ENCODE measurements at regions not wholly inside any gene's neighbourhood (a gene's known extent, or its start where the extent isn't known, plus 50 kb on each side); places are given as distances from the start of the nearest gene placed in this dataset.

DNA sequence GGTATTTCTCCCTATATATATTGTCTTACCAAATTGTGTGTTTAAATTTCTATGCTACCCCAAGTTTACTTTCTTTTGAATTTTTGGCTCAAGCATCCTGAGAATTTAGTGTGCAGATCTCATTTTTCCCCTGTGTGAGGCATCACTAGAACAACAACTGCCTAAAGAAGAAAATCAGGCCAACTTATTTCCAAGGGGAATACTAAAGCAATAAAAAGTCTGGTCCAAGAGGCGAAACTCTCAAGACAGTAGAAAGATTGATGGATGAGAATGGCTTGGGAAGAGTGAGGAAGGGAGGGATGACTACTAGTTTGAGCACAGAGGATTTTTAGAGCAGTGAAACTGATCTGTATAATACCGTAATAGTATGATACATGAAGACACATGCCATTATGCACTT is 86.3 kb upstream of the CFAP20DC start:
- Histone ChIP-seq H3K4me1 (ENCODE audit: control insufficient read depth, insufficient read depth, low read length) (peaks cover 6% of the 10 kb centered on the region), H3K36me3 (ENCODE audit: control insufficient read depth, insufficient read depth, low read length) (no peaks in the 10 kb centered on the region), H3K4me3 (ENCODE audit: low read depth, low read length) (no peak overlapping the region), H3K27ac (ENCODE audit: low read depth, low read length) (no peak overlapping the region), H3K27me3 (ENCODE audit: control insufficient read depth, insufficient read depth, low read length) (no peaks in the 10 kb centered on the region), H3K9ac (ENCODE audit: low read depth, low read length) (no peak overlapping the region), H3K9me3 (ENCODE audit: control insufficient read depth, insufficient read depth, low read length) (no peaks in the 10 kb centered on the region)

DNA sequence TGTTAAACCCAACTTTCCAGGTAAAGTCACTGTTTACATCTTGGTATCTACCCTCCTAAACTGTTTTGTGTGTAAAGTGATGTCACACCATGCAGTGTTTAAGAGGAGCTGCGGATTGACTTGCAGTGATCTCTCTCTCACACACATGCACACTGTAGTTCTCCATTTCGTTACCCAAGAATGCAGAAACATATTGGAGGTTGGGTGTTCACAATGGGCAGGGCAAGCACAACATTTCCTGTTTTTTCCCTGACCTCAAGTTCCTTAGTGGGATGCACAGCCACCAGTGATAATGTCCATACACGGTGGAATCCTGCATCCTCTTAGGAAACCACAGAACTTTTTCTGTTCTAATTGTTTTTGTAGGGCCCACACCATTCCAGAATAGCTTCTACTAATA is 85.3 kb upstream of the CFAP20DC start:
- Histone ChIP-seq H3K27ac (ENCODE audit: low read depth, low read length) (no peak overlapping the region), H3K27me3 (ENCODE audit: control insufficient read depth, insufficient read depth, low read length) (no peaks in the 10 kb centered on the region), H3K4me1 (ENCODE audit: control insufficient read depth, insufficient read depth, low read length) (peaks cover 10% of the 10 kb centered on the region), H3K9ac (ENCODE audit: low read depth, low read length) (no peak overlapping the region), H3K9me3 (ENCODE audit: control insufficient read depth, insufficient read depth, low read length) (no peaks in the 10 kb centered on the region), H3K36me3 (ENCODE audit: control insufficient read depth, insufficient read depth, low read length) (no peaks in the 10 kb centered on the region), H3K4me3 (ENCODE audit: low read depth, low read length) (no peak overlapping the region)

DNA sequence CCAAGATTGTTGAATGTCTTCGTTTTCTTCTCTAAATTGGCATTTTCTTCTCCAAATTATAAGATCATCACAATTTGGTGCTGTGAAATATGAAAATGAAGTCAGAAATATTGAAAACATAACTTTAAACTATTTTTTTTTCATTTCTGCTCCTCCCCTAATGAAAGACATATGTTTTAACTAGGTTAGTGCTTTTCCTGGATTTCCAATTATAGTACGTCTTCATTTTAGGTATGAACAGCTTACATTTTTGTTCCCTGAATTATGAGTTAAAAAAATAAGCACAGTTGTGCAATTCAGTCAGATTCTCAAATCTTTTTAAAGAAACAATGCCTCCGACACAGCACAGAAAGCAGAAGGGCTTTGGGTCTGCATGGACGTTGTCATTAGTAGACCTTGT is 83.5 kb upstream of the CFAP20DC start:
- H3K4me1 ChIP-seq (ENCODE audit: control insufficient read depth, insufficient read depth, low read length) = peaks cover 23% of the 10 kb centered on the region
- H3K27ac ChIP-seq (ENCODE audit: low read depth, low read length) = no peak overlapping the region
- no peak overlapping the region for H3K4me3 ChIP-seq (ENCODE audit: low read depth, low read length)
- no peak overlapping the region for H3K9ac ChIP-seq (ENCODE audit: low read depth, low read length)
- no peaks in the 10 kb centered on the region for H3K27me3 ChIP-seq (ENCODE audit: control insufficient read depth, insufficient read depth, low read length)
- H3K36me3 ChIP-seq (ENCODE audit: control insufficient read depth, insufficient read depth, low read length) = no peaks in the 10 kb centered on the region
- H3K9me3 ChIP-seq (ENCODE audit: control insufficient read depth, insufficient read depth, low read length) = no peaks in the 10 kb centered on the region

DNA sequence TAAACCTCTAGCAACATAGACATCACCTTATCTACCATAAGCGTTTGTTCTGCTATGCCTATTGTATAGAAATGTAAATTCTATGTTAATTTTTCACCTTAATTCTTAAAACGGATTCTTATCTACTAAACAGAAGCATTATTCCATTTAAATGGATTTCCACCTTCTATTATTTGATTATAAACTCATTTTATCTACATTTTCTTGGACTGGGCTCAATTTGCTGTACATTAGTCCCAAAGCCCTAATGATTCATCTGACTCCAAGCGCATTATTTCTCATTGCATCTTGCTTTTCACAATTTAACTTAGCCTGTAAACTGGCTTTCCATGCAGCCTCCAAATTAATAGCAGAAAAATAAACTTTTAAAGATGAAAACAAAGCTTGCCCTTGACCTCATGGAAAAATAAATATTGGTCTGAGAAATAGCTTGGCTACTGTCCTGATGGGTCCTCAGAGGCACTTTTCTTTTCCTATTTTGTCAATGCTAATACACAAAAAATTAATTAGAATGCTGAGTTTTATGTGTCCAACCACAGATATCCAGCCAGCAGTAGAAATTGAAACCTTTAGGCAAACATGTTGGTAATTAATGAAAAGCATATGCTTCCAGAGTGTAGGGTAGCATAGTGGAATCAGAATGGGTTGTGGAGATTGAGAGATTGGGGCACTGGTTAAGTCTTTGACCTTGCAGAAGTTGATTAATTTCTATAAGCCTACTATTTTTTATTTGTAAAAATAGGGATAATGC is 81.4 kb upstream of the CFAP20DC start:
- H3K36me3 ChIP-seq (ENCODE audit: control insufficient read depth, insufficient read depth, low read length) = no peaks in the 10 kb centered on the region
- H3K9ac ChIP-seq (ENCODE audit: low read depth, low read length) = no peak overlapping the region
- H3K9me3 ChIP-seq (ENCODE audit: control insufficient read depth, insufficient read depth, low read length) = no peaks in the 10 kb centered on the region
- H3K4me3 ChIP-seq (ENCODE audit: low read depth, low read length) = no peak overlapping the region
- no peaks in the 10 kb centered on the region for H3K27me3 ChIP-seq (ENCODE audit: control insufficient read depth, insufficient read depth, low read length)
- H3K4me1 ChIP-seq (ENCODE audit: control insufficient read depth, insufficient read depth, low read length) = peaks cover 25% of the 10 kb centered on the region
- no peak overlapping the region for H3K27ac ChIP-seq (ENCODE audit: low read depth, low read length)

DNA sequence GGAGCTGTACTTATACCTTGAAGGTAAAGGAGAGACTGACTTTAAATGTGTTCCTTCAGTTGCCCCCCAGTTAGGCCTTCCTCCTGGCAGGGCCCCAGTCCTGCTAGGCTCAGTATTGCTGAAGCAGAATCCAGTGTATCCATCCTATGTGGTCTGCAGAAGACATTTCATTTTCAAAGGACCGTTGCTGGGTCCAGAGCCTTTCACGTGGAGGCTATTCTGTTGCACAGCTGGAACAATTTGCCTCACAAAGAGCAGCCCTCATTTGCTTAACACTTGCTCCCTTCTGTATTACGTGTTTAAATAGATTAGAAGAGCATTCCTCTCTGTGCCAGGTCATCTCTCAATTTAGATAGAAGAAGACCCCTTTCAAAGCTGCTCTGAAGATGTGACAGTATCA is 78.9 kb upstream of the CFAP20DC start:
- Histone ChIP-seq H3K9me3 (ENCODE audit: control insufficient read depth, insufficient read depth, low read length) (no peaks in the 10 kb centered on the region), H3K4me1 (ENCODE audit: control insufficient read depth, insufficient read depth, low read length) (peaks cover 25% of the 10 kb centered on the region), H3K4me3 (ENCODE audit: low read depth, low read length) (peak overlapping the region; percentile 36), H3K27me3 (ENCODE audit: control insufficient read depth, insufficient read depth, low read length) (no peaks in the 10 kb centered on the region), H3K9ac (ENCODE audit: low read depth, low read length) (no peak overlapping the region), H3K36me3 (ENCODE audit: control insufficient read depth, insufficient read depth, low read length) (no peaks in the 10 kb centered on the region), H3K27ac (ENCODE audit: low read depth, low read length) (peak overlapping the region; percentile 93)

DNA sequence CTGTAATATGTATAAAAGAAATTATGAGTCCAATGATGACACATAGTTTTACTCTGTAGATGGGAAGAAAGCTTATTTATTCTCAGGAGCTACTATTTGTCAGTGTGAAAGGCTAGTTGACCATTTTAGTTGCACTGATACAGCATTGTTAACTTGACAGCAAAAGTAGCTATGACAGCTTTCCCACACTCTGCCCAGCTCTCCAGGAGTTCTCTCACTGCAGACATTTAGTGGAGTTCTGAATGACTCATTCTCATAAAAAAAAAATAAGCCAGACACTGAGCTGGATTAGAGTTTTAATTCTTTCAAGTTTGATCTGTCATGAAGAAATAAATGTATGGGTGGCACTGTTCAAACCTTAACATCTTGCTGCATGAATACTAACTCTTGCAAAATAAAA is 77.2 kb upstream of the CFAP20DC start:
- 0 out of 2 replicates have a peak, but pooled peaks cover 4% of the 10 kb centered on the region for H3K9me3 ChIP-seq (ENCODE audit: control insufficient read depth, insufficient read depth, low read length)
- H3K27me3 ChIP-seq (ENCODE audit: control insufficient read depth, insufficient read depth, low read length) = no peaks in the 10 kb centered on the region
- H3K4me1 ChIP-seq (ENCODE audit: control insufficient read depth, insufficient read depth, low read length) = peaks cover 25% of the 10 kb centered on the region
- no peak overlapping the region for H3K9ac ChIP-seq (ENCODE audit: low read depth, low read length)
- H3K27ac ChIP-seq (ENCODE audit: low read depth, low read length) = no peak overlapping the region
- no peak overlapping the region for H3K4me3 ChIP-seq (ENCODE audit: low read depth, low read length)
- H3K36me3 ChIP-seq (ENCODE audit: control insufficient read depth, insufficient read depth, low read length) = no peaks in the 10 kb centered on the region

- Histone ChIP-seq H3K9me3 (ENCODE audit: control insufficient read depth, insufficient read depth, low read length) (0 out of 2 replicates have a peak, but pooled peaks cover 4% of the 10 kb centered on the region), H3K9ac (ENCODE audit: low read depth, low read length) (no peak overlapping the region), H3K27ac (ENCODE audit: low read depth, low read length) (no peak overlapping the region), H3K36me3 (ENCODE audit: control insufficient read depth, insufficient read depth, low read length) (no peaks in the 10 kb centered on the region), H3K4me1 (ENCODE audit: control insufficient read depth, insufficient read depth, low read length) (peaks cover 24% of the 10 kb centered on the region), H3K4me3 (ENCODE audit: low read depth, low read length) (no peak overlapping the region), H3K27me3 (ENCODE audit: control insufficient read depth, insufficient read depth, low read length) (no peaks in the 10 kb centered on the region)
Observed at GRCh38 chr3:59126446-59126845, 76.6 kb upstream of the CFAP20DC start.

GRCh38 chr3:59121346-59122144 is 71.7 kb upstream of the CFAP20DC start:
- Histone ChIP-seq H3K4me1 (ENCODE audit: control insufficient read depth, insufficient read depth, low read length) (no peaks in the 10 kb centered on the region), H3K27ac (ENCODE audit: low read depth, low read length) (no peak overlapping the region), H3K27me3 (ENCODE audit: control insufficient read depth, insufficient read depth, low read length) (no peaks in the 10 kb centered on the region), H3K36me3 (ENCODE audit: control insufficient read depth, insufficient read depth, low read length) (no peaks in the 10 kb centered on the region), H3K4me3 (ENCODE audit: low read depth, low read length) (no peak overlapping the region), H3K9me3 (ENCODE audit: control insufficient read depth, insufficient read depth, low read length) (0 out of 2 replicates have a peak, but pooled peaks cover 4% of the 10 kb centered on the region), H3K9ac (ENCODE audit: low read depth, low read length) (no peak overlapping the region)

GRCh38 chr3:59118928-59119327 is 69.1 kb upstream of the CFAP20DC start:
- Histone ChIP-seq H3K36me3 (ENCODE audit: control insufficient read depth, insufficient read depth, low read length) (no peaks in the 10 kb centered on the region), H3K27ac (ENCODE audit: low read depth, low read length) (no peak overlapping the region), H3K27me3 (ENCODE audit: control insufficient read depth, insufficient read depth, low read length) (no peaks in the 10 kb centered on the region), H3K4me1 (ENCODE audit: control insufficient read depth, insufficient read depth, low read length) (no peaks in the 10 kb centered on the region), H3K4me3 (ENCODE audit: low read depth, low read length) (no peak overlapping the region), H3K9me3 (ENCODE audit: control insufficient read depth, insufficient read depth, low read length) (0 out of 2 replicates have a peak, but pooled peaks cover 4% of the 10 kb centered on the region), H3K9ac (ENCODE audit: low read depth, low read length) (no peak overlapping the region)

- no peaks in the 10 kb centered on the region for H3K27me3 ChIP-seq (ENCODE audit: control insufficient read depth, insufficient read depth, low read length)
- no peak overlapping the region for H3K27ac ChIP-seq (ENCODE audit: low read depth, low read length)
Observed at GRCh38 chr3:59117396-59117795, 67.6 kb upstream of the CFAP20DC start.

GRCh38 chr3:59116233-59116537 is 66.4 kb upstream of the CFAP20DC start:
- Histone ChIP-seq H3K27me3 (ENCODE audit: control insufficient read depth, insufficient read depth, low read length) (no peaks in the 10 kb centered on the region), H3K4me3 (ENCODE audit: low read depth, low read length) (no peak overlapping the region), H3K36me3 (ENCODE audit: control insufficient read depth, insufficient read depth, low read length) (no peaks in the 10 kb centered on the region), H3K9ac (ENCODE audit: low read depth, low read length) (no peak overlapping the region), H3K9me3 (ENCODE audit: control insufficient read depth, insufficient read depth, low read length) (no peaks in the 10 kb centered on the region), H3K4me1 (ENCODE audit: control insufficient read depth, insufficient read depth, low read length) (no peaks in the 10 kb centered on the region), H3K27ac (ENCODE audit: low read depth, low read length) (no peak overlapping the region)

More at GRCh38 chr3:59117396-59117795, 67.6 kb upstream of the CFAP20DC start:
- Histone ChIP-seq H3K9me3 (ENCODE audit: control insufficient read depth, insufficient read depth, low read length) (no peaks in the 10 kb centered on the region), H3K36me3 (ENCODE audit: control insufficient read depth, insufficient read depth, low read length) (no peaks in the 10 kb centered on the region), H3K4me3 (ENCODE audit: low read depth, low read length) (no peak overlapping the region), H3K9ac (ENCODE audit: low read depth, low read length) (no peak overlapping the region), H3K4me1 (ENCODE audit: control insufficient read depth, insufficient read depth, low read length) (no peaks in the 10 kb centered on the region)

Data from HUES48 (cell line).